GM18505 (cell line): ENCODE measurements at regions not wholly inside any gene's neighbourhood (a gene's known extent, or its start where the extent isn't known, plus 50 kb on each side); places are given as distances from the start of the nearest gene placed in this dataset.
"Not testable (repeated sequence)": the region's sequence is repeated elsewhere in the genome, so short reads cannot be mapped to it uniquely, and the experiment has no call there.

Experiments used
- ATAC-seq: cut with Tn5 transposase; IDR thresholded peaks from one replicate; pipeline ENCODE4 v1.9.1; 2021; ENCODE audit not compliant: unreplicated experiment
- POLR2A ChIP-seq: IDR thresholded peaks from 4 replicates; pipeline ENCODE4 v1.6.1; 2011; ENCODE audit warnings: borderline replicate concordance; ENCODE audit not compliant: insufficient read depth, insufficient read length; ENCODE audit errors: extremely low read depth

- no peak for TF ChIP-seq POLR2A
- no peak for ATAC-seq
Measured at GRCh38 chr2:116809109-116809508, 1005.4 kb upstream of the DDX18 start.

DNA sequence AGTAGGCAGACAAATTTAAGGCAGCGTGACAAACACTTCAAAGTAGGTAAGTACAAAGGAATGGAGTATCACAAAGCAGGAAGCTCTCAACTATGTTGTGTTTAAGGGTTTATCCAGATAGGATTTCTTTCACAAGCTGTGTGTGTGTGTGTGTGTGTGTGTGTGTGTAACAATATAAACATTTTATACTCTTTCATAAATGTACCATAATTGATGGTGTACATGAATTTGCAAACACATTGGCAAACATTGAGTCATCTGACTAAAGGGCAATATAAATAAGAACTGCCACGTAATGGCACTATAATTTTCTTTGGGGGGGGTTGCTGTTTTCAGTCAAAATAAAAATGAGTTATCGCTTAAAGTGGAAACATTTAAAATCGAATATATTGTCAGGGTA lies 1004.4 kb upstream of the DDX18 start:
- no peak for TF ChIP-seq POLR2A
- ATAC-seq: no peak

DNA sequence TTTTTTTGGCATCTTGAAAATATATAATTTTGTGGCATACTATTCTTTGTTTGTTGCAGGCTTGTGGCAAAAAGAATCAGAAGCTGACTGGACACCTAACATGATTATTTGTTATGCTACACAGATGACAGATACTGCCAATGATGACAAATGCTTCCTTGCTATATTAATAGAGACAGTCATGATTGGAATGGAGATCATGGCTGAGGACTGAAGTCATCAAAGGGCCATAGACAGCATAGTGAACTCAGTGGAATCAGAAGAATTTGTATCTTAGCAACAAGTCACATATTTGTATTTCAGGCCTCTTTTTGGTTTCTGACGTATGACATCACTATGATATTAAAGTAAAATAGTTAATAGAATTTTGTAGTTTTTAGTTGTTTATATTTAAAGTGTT lies 1003.8 kb upstream of the DDX18 start:
- no peak for TF ChIP-seq POLR2A
- no peak for ATAC-seq

- no peak for TF ChIP-seq POLR2A
- no peak for ATAC-seq
Measured at GRCh38 chr2:116819355-116819754, 995.1 kb upstream of the DDX18 start.

DNA sequence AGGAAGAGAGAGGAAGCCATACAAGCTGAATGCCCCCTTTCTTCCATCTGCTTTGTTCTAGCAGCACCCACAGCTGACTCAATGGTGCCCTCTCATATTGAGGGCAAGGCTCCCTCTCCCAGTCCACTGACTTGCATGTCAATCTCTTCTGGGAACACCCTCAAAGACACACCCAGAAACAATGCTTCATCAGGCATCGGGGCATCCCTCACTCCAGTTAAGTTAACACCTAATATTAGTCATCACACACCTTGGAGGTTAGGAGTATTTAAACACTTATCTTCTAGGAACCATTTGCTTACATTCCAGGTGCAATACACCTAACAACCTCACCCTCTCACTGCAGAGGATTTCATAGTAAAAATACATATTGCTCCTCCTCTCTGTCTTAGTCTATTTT lies 993.5 kb upstream of the DDX18 start:
- no peak for TF ChIP-seq POLR2A
- ATAC-seq: no peak

DNA sequence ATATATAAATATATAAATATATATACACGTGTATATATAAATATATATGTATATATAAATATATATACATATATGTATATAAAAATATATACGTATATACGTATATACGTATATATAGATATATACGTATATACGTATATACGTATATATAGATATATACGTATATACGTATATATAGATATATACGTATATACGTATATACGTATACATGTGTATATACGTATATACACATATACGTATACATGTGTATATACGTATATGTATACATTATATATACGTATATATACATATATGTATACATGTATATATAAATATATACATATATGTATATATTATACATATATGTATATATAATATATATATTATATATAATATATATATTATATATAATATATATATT lies 984.9 kb upstream of the DDX18 start:
- ATAC-seq: not testable (repeated sequence)

DNA sequence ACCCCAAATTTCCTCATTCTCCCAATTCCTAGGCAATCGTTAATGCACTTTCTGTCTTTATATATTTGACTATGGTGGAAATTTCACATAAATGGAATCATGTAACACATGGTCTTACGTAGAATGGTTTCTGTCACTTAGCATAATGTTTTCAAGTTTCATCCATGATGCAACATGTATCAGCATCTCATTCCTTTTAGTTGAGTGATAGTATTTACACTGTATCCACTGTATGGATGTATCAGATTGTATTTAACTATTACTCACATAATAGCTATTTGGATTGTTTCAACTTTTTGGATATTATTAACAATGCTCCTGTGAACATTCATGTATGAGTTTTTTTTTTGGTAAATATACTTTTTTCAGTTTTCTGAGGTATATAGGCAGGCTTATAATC lies 982.3 kb upstream of the DDX18 start:
- ATAC-seq: no peak
- TF ChIP-seq POLR2A: no peak

- no peak for ATAC-seq
- TF ChIP-seq POLR2A: no peak
Measured at GRCh38 chr2:116833052-116833451, 981.4 kb upstream of the DDX18 start.

DNA sequence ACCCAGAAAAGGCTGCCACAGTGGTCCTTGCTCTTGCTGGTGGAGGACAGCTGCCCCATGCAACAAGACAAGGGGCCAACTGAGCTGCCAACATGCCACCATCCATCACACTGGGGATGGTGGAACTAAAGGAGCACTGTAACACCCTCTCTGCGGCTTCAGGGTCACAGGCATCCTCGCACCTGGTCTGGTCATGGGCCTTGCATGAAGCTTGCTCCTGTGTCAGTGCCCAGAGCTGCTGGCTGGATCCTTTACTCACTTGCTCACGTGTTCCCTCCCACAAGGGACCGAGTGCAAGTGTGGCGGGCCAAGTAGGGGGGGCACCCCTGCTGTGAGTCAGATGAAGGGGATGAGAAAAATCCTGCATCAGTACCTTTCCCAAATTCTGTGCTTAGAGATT lies 972.3 kb upstream of the DDX18 start:
- TF ChIP-seq POLR2A: no peak
- no peak for ATAC-seq

DNA sequence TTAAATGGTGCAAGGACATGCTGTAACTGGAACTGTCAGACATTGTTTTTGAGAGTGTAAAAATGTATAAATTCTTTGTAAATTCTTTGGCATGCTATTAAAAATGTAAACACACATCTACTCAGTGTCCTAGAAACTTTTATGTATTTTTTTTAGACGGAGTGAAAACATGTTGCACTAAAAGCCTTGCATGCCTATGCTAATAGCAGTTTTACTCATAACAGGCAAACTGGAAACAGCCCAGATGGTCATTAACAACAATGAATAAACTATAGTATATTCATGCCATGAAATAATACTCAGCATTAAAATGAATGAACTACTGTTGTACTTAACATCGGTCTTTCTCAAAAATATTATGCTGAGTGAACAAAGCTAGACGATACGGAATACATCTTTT lies 954.8 kb upstream of the DDX18 start:
- ATAC-seq: no peak
- TF ChIP-seq POLR2A: no peak

DNA sequence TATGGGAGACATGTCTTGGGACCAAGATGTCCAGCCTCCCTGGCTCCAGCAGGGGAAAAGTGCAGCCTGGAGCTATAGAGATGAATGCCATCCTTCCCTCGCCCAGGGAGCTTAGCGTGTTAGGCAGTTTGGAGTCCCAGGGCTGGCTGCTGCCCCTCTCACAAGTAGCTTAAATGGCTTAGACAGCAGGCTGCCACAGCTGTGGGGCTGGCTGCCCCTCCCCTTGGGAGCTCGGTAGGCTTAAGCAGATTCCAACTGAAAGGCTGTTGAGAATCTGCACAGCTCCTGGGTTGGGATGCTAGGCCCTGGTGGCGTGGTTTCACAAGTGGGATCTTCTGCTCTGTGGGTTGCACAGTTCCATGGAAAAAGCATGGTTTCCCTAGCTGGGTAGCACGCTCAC lies 940.5 kb upstream of the DDX18 start:
- no peak for TF ChIP-seq POLR2A
- ATAC-seq: no peak

DNA sequence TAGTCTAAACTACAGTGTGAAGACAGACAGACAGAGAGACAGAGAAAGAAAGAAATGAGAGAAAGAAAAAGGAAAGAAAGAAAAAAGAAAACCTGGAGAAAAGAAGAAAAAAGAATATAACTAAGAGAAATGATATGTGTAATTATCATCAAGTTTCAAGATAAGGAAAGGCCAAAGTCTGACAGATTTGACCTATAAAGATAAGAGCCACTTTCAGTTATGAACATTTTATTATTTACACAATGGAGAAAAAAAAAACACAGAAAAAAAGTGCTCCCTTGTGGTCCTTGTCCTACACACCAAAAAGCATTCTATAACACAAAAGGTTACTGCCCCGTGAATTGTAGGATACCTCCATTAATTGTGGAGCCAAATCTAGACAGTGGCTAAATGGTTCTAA lies 937.2 kb upstream of the DDX18 start:
- no peak for TF ChIP-seq POLR2A

GRCh38 chr2:116877944-116878343 lies 936.5 kb upstream of the DDX18 start:
- no peak for ATAC-seq
- TF ChIP-seq POLR2A: no peak

More for the DNA sequence above, 937.2 kb upstream of the DDX18 start:
- ATAC-seq: no peak

- ATAC-seq: no peak
- no peak for TF ChIP-seq POLR2A
Measured at GRCh38 chr2:116879650-116880160, 934.8 kb upstream of the DDX18 start.

GRCh38 chr2:116891191-116891590 lies 923.3 kb upstream of the DDX18 start:
- no peak for TF ChIP-seq POLR2A
- no peak for ATAC-seq
